BE2C (cell line): ENCODE measurements at regions not wholly inside any gene's neighbourhood (a gene's known extent, or its start where the extent isn't known, plus 50 kb on each side); places are given as distances from the start of the nearest gene placed in this dataset.

ENCODE experiments used
- DNase-seq: peaks from one replicate; pipeline ENCODE4 v3.0.0-alpha.2; 2020
- H3K27me3 ChIP-seq: fragments of 250-450 bp; sonication (Bioruptor Pico); 2 replicates; pipeline ENCODE4 v1.5.1; 2020; ENCODE audit warnings: mild to moderate bottlenecking
- H3K36me3 ChIP-seq: fragments of 250-450 bp; sonication (Bioruptor Pico); 2 replicates; pipeline ENCODE4 v1.5.1; 2020; ENCODE audit warnings: mild to moderate bottlenecking
- H3K4me1 ChIP-seq: fragments of 250-450 bp; sonication (Bioruptor Pico); 2 replicates; pipeline ENCODE4 v1.5.1; 2020
- H3K4me3 ChIP-seq: 2 replicates; pipeline ENCODE4 v1.5.1; 2011; ENCODE audit warnings: low read depth, low read length
- H3K9me3 ChIP-seq: fragments of 250-450 bp; sonication (Bioruptor Pico); 2 replicates; pipeline ENCODE4 v1.5.1; 2020
- TF ChIP-seq, protein P1 (sequence below): IDR thresholded peaks from 2 replicates; pipeline ENCODE4 v1.5.1; 2012; ENCODE audit warnings: mild to moderate bottlenecking, low read depth, low read length

DNA sequence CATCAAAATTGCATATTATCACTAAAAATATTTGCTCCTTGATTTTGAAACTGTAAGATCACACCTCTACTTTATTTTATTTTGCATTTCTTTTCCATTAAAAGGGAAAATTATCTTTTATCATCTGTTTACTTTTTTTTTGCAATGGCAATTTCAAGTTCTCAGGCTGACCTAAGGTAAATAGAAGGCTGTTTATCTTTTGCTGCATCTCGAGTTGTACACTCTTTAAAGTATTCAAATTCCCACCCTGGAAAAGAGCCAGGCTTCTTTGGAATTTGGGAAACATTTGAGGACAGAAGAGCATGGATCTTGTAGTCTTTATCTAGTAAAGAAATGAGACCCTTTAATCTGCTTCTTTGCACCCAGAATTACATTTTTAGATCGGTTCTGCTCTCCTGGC is 645.7 kb downstream of the SLC4A3 start:
- TF ChIP-seq, protein P1, sequence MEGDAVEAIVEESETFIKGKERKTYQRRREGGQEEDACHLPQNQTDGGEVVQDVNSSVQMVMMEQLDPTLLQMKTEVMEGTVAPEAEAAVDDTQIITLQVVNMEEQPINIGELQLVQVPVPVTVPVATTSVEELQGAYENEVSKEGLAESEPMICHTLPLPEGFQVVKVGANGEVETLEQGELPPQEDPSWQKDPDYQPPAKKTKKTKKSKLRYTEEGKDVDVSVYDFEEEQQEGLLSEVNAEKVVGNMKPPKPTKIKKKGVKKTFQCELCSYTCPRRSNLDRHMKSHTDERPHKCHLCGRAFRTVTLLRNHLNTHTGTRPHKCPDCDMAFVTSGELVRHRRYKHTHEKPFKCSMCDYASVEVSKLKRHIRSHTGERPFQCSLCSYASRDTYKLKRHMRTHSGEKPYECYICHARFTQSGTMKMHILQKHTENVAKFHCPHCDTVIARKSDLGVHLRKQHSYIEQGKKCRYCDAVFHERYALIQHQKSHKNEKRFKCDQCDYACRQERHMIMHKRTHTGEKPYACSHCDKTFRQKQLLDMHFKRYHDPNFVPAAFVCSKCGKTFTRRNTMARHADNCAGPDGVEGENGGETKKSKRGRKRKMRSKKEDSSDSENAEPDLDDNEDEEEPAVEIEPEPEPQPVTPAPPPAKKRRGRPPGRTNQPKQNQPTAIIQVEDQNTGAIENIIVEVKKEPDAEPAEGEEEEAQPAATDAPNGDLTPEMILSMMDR, result no peak
- Histone ChIP-seq H3K9me3 (no peaks in the 10 kb centered on the region), H3K4me3 (no peak overlapping the region), H3K27me3 (no peaks in the 10 kb centered on the region), H3K36me3 (no peaks in the 10 kb centered on the region), H3K4me1 (no peaks in the 10 kb centered on the region)
- DNase-seq, result no peak

GRCh38 chr2:220275454-220275853 is 648.0 kb downstream of the SLC4A3 start:
- Histone ChIP-seq H3K27me3 (no peaks in the 10 kb centered on the region), H3K9me3 (no peaks in the 10 kb centered on the region), H3K4me1 (no peaks in the 10 kb centered on the region), H3K4me3 (no peak overlapping the region), H3K36me3 (no peaks in the 10 kb centered on the region)
- no peak for DNase-seq
- TF ChIP-seq, protein P1, result no peak

DNA sequence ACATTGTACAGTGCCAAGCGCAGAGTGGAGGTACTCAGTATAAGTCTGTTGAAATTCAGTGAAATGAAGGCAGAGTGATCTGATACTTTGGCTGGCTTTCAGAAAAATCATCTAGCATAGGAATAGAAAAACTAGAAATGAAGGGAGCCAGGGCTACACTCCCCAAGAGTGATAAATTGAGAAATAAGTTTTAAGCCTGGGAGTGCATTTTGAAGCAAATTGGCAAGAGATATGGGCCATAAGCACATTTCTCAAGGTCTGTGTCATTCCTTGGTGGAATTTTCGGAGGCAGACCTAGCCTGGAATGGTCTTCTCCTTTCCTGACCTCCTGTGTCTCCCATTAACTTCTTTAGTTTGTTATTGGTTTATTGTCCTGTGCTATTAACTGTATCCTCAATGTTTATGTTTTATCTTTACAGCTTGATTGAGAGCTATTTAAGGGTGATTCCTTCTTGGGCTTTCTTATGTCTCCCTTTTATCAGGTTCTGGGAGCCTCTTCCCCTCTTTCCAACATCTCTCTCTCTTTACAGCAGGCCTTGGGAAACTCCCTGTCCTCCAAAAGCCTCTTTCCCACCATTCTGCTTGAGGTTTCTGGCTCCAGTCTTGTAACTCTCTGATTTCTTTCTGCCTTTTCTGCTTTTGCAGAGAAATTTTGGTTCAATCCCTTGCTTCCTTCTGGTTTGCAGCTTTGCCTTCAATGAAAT is 649.5 kb downstream of the SLC4A3 start:
- no peaks in the 10 kb centered on the region for H3K9me3 ChIP-seq
- no peaks in the 10 kb centered on the region for H3K36me3 ChIP-seq
- no peak for DNase-seq
- TF ChIP-seq, protein P1, result no peak
- no peak overlapping the region for H3K4me3 ChIP-seq
- no peaks in the 10 kb centered on the region for H3K27me3 ChIP-seq
- H3K4me1 ChIP-seq, result no peaks in the 10 kb centered on the region

DNA sequence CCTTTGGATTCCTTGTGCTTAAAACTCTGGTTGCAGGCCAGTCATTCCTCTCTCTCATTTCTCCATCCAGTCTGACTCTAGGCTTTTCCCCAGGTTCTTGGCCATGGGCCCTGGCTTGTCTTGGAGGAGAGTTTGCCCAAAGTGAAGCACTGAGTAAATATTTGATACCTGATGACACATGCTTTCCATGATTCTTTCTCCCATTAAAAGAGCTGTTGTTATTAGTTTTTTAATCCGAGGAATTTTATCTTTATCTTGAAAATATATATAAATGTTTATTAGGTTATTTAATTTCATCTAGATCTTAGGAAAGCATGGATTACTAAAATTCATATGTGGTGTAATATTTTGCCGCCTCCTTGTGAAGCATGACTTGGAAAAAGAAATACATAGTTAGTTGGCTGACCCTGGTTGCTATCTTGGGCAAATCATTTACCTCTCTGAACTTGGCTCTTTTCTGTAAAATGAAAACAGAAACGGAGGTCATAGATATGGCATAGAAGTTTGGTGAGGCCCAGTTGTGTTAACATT is 650.1 kb downstream of the SLC4A3 start:
- TF ChIP-seq, protein P1, result no peak
- no peak for DNase-seq
- no peaks in the 10 kb centered on the region for H3K9me3 ChIP-seq
- no peak overlapping the region for H3K4me3 ChIP-seq
- no peaks in the 10 kb centered on the region for H3K36me3 ChIP-seq
- no peaks in the 10 kb centered on the region for H3K4me1 ChIP-seq
- no peaks in the 10 kb centered on the region for H3K27me3 ChIP-seq

DNA sequence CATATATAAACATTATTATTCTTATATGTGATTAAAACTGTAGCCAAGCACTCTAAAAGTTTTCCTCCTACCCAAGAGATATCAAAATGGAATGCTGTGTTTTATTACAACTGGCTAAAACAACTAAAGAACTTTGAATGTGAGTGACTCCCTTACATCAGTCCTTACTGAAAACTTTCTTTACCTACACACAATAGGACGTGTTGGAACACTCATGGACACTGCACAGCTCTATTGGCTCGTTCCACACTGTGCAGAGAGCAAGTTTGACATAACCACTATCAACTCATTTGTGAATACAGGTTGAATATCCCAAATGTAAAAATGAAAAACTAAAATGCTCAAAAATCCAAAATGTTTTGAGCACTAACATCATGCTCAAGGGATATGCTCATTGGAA is 650.6 kb downstream of the SLC4A3 start:
- Histone ChIP-seq H3K36me3 (no peaks in the 10 kb centered on the region), H3K4me1 (no peaks in the 10 kb centered on the region), H3K4me3 (no peak overlapping the region), H3K27me3 (no peaks in the 10 kb centered on the region), H3K9me3 (no peaks in the 10 kb centered on the region)
- DNase-seq, result no peak
- TF ChIP-seq, protein P1, result no peak

DNA sequence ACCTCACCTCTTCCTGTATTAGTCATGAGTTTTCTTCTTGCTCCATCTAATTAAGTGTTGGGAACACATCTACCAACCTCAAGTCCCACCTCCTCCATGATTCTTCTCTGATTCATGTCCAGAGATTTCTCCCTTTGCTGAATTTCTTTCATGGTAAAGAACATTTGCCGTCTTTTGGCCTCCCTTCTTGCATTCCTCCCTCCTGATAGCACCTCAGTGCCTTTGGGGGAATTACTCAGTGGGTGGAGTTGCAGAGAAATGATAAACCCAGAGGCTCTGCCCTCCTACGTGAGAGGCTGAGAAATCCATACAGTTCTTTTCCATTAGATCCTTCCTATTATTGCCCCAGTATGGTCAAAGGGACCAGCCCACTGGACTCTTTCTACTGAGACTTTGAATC is 651.9 kb downstream of the SLC4A3 start:
- no peaks in the 10 kb centered on the region for H3K4me1 ChIP-seq
- DNase-seq, result no peak

More for the DNA sequence above, 651.9 kb downstream of the SLC4A3 start:
- TF ChIP-seq, protein P1, result no peak
- no peaks in the 10 kb centered on the region for H3K36me3 ChIP-seq
- H3K9me3 ChIP-seq, result no peaks in the 10 kb centered on the region
- H3K27me3 ChIP-seq, result no peaks in the 10 kb centered on the region
- no peak overlapping the region for H3K4me3 ChIP-seq
